Activated CD8-positive, alpha-beta memory T cell treated with anti-CD3 and anti-CD28 coated beads, Interleukin-2, amount 50 U/mL, for 48 hours (primary cell): ENCODE measurements at regions not wholly inside any gene's neighbourhood (a gene's known extent, or its start where the extent isn't known, plus 50 kb on each side); places are given as distances from the start of the nearest gene placed in this dataset.
"Not testable (repeated sequence)": the region's sequence is repeated elsewhere in the genome, so short reads cannot be mapped to it uniquely, and the experiment has no call there.

Source experiments
- DNase-seq: peaks from one replicate; pipeline ENCODE4 v3.0.0-alpha.2; 2020

DNA sequence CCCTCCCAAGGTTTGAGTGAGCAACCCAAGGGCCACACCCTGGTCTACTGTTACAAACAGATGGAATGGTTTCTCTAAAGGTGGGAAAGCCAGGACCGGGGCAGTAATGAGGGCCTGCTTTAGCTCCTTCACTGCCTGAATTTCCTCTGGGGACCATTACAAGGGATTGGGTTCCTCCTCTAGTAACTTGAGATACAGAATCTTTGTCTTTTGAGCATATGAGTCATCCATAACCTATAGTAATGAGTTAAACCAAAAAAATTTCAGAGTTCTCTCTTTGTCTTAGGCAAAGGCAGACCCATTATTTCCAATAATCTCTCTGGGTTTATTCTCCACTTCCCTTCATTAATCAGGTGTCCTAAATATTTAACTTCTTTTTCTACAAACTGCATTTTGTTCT, 618.8 kb downstream of the HINT1 start:
- no peak for DNase-seq

- DNase-seq: no peak
These were observed 619.8 kb downstream of the HINT1 start for GRCh38 chr5:130545291-130545690.

- DNase-seq: no peak
These were observed 623.3 kb downstream of the HINT1 start for GRCh38 chr5:130541617-130542221.

- DNase-seq: no peak
These were observed 628.4 kb downstream of the HINT1 start for GRCh38 chr5:130536691-130537090.

DNA sequence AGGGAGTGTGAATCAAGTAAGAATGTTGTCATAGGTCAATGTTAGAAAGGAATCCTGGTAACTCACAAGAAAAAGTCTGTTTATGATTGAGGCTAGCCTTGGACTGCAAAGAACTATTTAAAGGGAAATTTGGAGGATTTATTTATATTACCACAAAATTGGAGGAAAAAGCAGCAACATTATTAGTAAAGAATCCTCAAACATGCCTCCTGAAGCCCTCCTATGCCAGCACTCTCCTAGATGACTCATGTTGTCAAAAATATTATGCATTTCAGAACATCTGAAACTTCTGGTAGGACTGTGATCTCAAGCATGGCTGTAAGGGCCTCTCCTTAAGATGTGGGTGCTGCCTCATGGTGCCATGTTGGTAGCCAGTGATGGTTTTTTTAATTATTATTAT, 628.5 kb downstream of the CHSY3 start:
- DNase-seq: no peak

- no peak for DNase-seq
These were observed 625.5 kb downstream of the CHSY3 start for GRCh38 chr5:130529511-130530485.

DNA sequence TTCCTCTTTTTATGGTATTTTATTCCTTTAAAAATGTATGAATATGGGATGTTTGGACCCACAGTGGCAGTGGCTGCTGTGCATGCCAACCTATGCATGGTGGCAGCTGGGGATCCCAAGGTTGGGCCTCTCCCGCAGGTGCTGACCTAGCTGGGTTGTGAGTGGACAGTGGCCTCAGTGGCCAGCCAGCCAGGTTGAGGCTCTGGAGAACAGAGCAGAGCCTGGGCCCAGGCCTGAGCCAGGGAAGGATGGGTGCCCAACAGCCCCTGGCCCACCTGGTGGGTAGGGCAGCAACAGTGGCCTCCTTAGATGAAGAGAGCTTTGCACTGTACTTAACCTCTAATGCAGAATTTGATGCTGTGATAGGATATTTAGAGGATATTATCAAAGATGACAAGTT, 624.8 kb downstream of the CHSY3 start:
- no peak for DNase-seq

DNA sequence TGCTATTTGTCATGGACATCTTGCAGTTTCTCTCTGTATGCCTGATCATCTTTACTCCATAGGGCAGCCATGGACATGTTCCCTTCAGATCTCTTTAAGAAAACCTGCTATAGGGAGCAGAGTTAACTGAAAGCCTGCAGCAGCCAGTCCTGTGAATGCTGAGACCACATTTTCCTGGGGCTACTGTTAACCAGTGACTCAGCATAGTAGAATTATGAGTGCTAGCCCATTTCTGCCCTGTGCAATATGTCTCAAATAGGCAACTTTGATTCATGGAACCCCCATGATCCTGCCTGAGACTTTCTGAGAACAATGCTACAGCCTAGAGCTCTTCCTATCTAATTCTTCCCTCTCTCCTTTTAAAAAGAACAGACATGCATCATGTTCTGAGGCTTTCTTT, 624.2 kb downstream of the CHSY3 start:
- no peak for DNase-seq

- DNase-seq: no peak
These were observed 622.4 kb downstream of the CHSY3 start for GRCh38 chr5:130526708-130527107.

DNA sequence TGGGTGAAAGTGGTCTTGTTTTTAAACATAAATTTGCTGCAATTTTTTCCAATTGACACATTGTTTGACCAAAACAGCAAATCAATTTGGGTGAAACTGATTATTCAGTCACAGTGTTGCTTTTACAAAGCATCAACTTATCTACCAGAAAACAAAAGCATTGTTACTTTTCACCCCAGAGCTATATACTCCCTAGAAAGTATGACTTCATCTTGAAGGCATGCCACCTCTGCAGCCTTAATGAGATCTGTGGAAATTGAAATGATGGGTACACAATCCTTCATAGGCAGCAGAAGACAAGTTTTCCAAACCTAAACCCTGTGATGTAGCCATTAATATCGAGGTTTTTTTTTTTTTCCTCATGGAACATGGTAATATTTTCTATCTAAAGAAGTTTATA, 615.9 kb downstream of the CHSY3 start:
- no peak for DNase-seq

DNA sequence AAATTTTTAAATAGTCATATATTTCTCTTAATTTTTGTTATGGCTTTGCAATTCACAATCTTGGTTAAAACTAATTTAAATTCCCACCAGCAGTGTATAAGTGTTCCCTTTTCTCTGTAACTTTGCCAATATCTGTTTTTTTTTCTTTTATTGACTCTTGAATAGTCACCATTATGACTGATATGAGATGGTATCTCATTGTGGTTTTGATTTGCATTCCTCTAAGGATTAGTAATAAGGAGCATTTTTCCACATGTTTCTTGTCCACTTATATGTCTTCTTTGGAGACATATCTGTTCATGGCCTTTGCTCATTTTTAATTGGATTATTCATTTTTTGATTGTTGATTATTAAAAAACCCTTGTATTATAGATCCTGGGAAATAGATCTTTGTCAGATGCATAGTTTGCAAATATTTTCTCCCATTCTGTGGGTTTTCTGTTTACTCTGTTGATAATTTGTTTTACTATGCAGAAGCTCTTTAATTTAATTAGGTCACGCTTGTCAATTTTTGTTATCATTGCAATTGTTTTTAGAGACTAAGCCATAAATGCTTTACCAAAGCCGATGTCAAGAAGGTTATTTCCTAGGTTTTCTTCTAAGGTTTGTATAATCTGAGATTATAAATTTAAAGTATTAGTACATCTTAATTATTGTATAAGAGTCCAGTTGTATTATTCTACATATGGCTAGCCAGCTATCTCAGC, 610.9 kb downstream of the CHSY3 start:
- DNase-seq: no peak

DNA sequence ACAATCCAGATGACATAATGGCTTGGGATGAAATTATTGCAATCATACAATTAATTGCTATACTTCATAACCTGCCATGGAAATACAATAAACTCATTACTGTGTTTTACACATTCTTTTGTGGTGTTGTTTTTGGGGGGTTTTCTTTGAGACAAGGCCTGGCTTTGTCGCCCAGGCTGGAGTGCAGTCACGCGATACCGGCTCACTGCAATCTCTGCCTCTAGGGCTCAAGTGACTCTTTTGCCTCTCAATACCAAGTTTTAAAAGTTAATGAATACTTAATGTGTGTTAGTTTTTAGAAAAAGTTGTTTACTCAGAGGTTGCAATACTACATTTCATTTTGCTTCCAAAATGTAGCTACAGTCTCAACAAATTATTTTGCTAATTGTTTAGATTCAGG, 598.4 kb downstream of the CHSY3 start:
- no peak for DNase-seq

GRCh38 chr5:130501151-130501865, 597.0 kb downstream of the CHSY3 start:
- DNase-seq: no peak

DNA sequence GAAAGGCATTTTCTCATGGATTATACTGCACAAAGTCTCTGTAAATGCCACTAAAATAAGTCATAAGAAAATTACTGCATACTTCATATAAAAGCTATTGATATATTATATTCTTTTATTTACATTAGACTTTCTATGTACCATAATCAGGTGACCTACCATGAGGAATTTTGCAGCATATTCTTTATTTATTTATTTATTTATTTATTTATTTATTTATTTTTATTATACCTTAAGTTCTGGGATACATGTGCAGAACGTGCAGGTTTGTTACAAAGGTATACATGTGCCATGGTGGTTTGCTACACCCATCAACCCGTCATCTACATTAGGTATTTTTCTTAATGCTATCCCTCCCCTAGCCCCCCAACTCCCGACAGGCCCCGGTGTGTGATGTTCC, 596.2 kb downstream of the CHSY3 start:
- not testable (repeated sequence) for DNase-seq

DNA sequence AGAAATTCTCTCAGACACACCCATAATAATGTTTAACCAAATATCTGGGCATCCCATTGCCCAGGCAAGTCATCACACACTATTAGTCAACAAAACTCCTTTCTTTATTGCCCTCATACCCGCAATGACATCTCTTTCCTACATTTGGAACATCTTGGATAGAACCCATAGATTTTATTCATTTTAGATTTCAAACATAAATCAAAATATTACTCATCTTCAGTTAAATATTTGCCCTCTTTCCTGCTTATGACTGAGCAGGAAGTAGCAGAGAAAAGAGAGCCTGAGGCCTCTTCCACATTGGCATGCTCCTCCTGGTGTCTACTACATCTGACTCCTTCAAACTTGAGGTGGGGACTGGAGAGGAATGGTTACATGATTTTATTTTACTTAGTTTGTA, 592.0 kb downstream of the CHSY3 start:
- DNase-seq: no peak

- no peak for DNase-seq
These were observed 584.0 kb downstream of the CHSY3 start for GRCh38 chr5:130488252-130488651.

GRCh38 chr5:130479045-130479804, 575.0 kb downstream of the CHSY3 start:
- DNase-seq: no peak

GRCh38 chr5:130476325-130476724, 572.1 kb downstream of the CHSY3 start:
- no peak for DNase-seq

- no peak for DNase-seq
These were observed 558.3 kb downstream of the CHSY3 start for GRCh38 chr5:130462516-130462915.

GRCh38 chr5:130455175-130455574, 550.9 kb downstream of the CHSY3 start:
- DNase-seq: no peak

GRCh38 chr5:130452744-130453143, 548.5 kb downstream of the CHSY3 start:
- no peak for DNase-seq

DNA sequence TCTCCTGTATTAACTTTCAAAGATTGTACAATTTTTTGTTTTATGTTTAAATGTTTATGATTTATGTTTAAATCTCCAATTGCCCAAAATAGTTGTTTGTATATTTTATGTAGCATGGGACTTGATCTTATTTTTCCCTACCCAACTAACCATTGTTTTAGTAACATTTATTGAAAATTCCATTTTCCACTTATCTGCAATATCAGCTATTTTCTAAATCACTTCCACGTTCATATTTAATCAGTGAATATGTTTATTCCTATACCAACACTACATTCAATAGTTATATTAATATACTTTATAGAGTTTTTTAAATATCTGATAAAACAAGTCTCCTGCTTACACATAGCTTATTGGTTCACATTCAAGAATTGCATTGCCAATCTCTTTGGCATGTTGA, 532.2 kb downstream of the CHSY3 start:
- no peak for DNase-seq
